CD14-positive monocyte (primary cell): ENCODE measurements at regions not wholly inside any gene's neighbourhood (a gene's known extent, or its start where the extent isn't known, plus 50 kb on each side); places are given as distances from the start of the nearest gene placed in this dataset.

Experiments
- DNase-seq, 3 donors: peaks; one replicate each; pipeline ENCODE4 v3.0.0-alpha.2; 2011 to 2022
- H2AFZ ChIP-seq: 2 replicates; pipeline ENCODE4 v1.6.0; 2012; ENCODE audit warnings: mild to moderate bottlenecking, low read depth, low read length, inconsistent platforms; ENCODE audit not compliant: insufficient read depth, poor library complexity, severe bottlenecking
- H3K27ac ChIP-seq, 2 donors: 1 replicate in 1 of 2; 2 replicates in 1 of 2; pipeline ENCODE4 v1.5.1; 2012 to 2013; ENCODE audit warnings: low read length in 2 of 2, control low read depth in 1 of 2, inconsistent platforms in 1 of 2, low read depth in 1 of 2, mild to moderate bottlenecking in 1 of 2
- H3K27me3 ChIP-seq, 2 donors: one replicate each; pipeline versions ENCODE4 v1.6.0 to v1.6.1; 2011 to 2013; ENCODE audit warnings: low read length in 2 of 2; ENCODE audit not compliant: control insufficient read depth in 2 of 2, insufficient read depth in 2 of 2
- H3K36me3 ChIP-seq, 2 donors: replicated peaks in 1 of 2; 1 replicate in 1 of 2; 2 replicates in 1 of 2; pipeline versions ENCODE4 v1.5.1 to v1.6.1; 2012 to 2013; ENCODE audit warnings: low read length in 2 of 2, control low read depth in 1 of 2, inconsistent platforms in 1 of 2, mild to moderate bottlenecking in 1 of 2; ENCODE audit not compliant: insufficient read depth in 2 of 2, control insufficient read depth in 1 of 2
- H3K4me1 ChIP-seq, 2 donors: 1 replicate in 1 of 2; 2 replicates in 1 of 2; pipeline versions ENCODE4 v1.5.1 to v1.6.1; 2012 to 2013; ENCODE audit warnings: low read length in 2 of 2, control low read depth in 1 of 2, inconsistent platforms in 1 of 2, mild to moderate bottlenecking in 1 of 2, moderate library complexity in 1 of 2; ENCODE audit not compliant: insufficient read depth in 2 of 2, control insufficient read depth in 1 of 2
- H3K4me2 ChIP-seq: replicated peaks from 2 replicates; pipeline ENCODE3; 2012; ENCODE audit warnings: low read length, moderate library complexity, mild to moderate bottlenecking; ENCODE audit not compliant: poor library complexity, severe bottlenecking; ENCODE audit errors: extremely low read depth
- H3K4me3 ChIP-seq, 3 experiments: fragments of 200-600 bp in 1 of 3; sonication (generic) in 1 of 3; replicated peaks in 1 of 3; 1 replicate in 2 of 3; 2 replicates in 1 of 3; pipeline ENCODE4 v1.5.1; 2011 to 2013; ENCODE audit warnings: low read length in 3 of 3, mild to moderate bottlenecking in 3 of 3, control low read depth in 2 of 3, low read depth in 2 of 3, inconsistent platforms in 1 of 3, moderate library complexity in 1 of 3
- H3K79me2 ChIP-seq: 2 replicates; pipeline ENCODE4 v1.6.0; 2012; ENCODE audit warnings: mild to moderate bottlenecking, control low read depth, inconsistent platforms, low read length, moderate library complexity; ENCODE audit not compliant: insufficient read depth
- H3K9ac ChIP-seq: 2 replicates; pipeline ENCODE4 v1.6.0; 2017; ENCODE audit warnings: low read length, mild to moderate bottlenecking; ENCODE audit not compliant: insufficient read depth, poor library complexity, severe bottlenecking
- H3K9me3 ChIP-seq, 2 donors: replicated peaks in 1 of 2; 1 replicate in 1 of 2; 2 replicates in 1 of 2; pipeline versions ENCODE4 v1.5.1 to v1.6.1; 2012 to 2013; ENCODE audit warnings: low read length in 2 of 2, control low read depth in 1 of 2; ENCODE audit not compliant: control insufficient read depth in 1 of 2, insufficient read depth in 1 of 2
- H4K20me1 ChIP-seq: 2 replicates; pipeline ENCODE4 v1.6.0; 2012; ENCODE audit warnings: mild to moderate bottlenecking, low read length, control low read depth, moderate library complexity; ENCODE audit not compliant: insufficient read depth
- H3K27ac Mint-ChIP-seq, 7 donors: one replicate each; pipeline ENCODE4 v1.8.0; 2020; ENCODE audit warnings: mild to moderate bottlenecking in 7 of 7, mixed read lengths in 7 of 7, moderate library complexity in 6 of 7, inconsistent platforms in 2 of 7
- H3K27me3 Mint-ChIP-seq, 3 donors: one replicate each; pipeline ENCODE4 v1.8.0; 2021 to 2022; ENCODE audit warnings: low read depth in 3 of 3, mild to moderate bottlenecking in 3 of 3, mixed read lengths in 3 of 3, moderate library complexity in 3 of 3, inconsistent platforms in 1 of 3
- H3K36me3 Mint-ChIP-seq, 2 donors: one replicate each; pipeline ENCODE4 v1.8.0; 2020; ENCODE audit warnings: mixed read lengths in 2 of 2, inconsistent platforms in 1 of 2, mild to moderate bottlenecking in 1 of 2
- H3K4me1 Mint-ChIP-seq: one replicate; pipeline ENCODE4 v1.8.0; 2020; ENCODE audit warnings: mild to moderate bottlenecking, mixed read lengths
- H3K4me3 Mint-ChIP-seq, 2 donors: one replicate each; pipeline ENCODE4 v1.8.0; 2020; ENCODE audit warnings: mild to moderate bottlenecking in 2 of 2, mixed read lengths in 2 of 2, moderate library complexity in 1 of 2
- H3K9me3 Mint-ChIP-seq, 7 donors: one replicate each; pipeline ENCODE4 v1.8.0; 2020 to 2022; ENCODE audit warnings: mixed read lengths in 7 of 7, mild to moderate bottlenecking in 6 of 7, moderate library complexity in 6 of 7, inconsistent platforms in 2 of 7
- CTCF ChIP-seq: fragments of 200-600 bp; IDR thresholded peaks from one replicate; pipeline ENCODE4 v1.8.0; 2022; ENCODE audit warnings: antibody characterized with exemption, mild to moderate bottlenecking
- WGBS: methylation state at CpG from one replicate; pipeline ENCODE4 v1.1.5; 2013; ENCODE audit warnings: missing lambda C conversion rate; ENCODE audit not compliant: insufficient coverage; 5-methylcytosine and 5-hydroxymethylcytosine counted together
- intact Hi-C, 2 donors: fragments of 100-400 bp; cut with micrococcal nuclease; formaldehyde crosslinking; loops; one replicate each; pipeline versions ENCODE4 v1.15.0 to v1.15.1; 2023

GRCh38 chr21:25133939-25134338 is 473.3 kb downstream of the MRPL39 start:
- Histone ChIP-seq H3K9ac (no peak overlapping the region), H3K27ac (no peak overlapping the region), H3K4me2 (no peak overlapping the region), H3K79me2 (no peaks in the 10 kb centered on the region), H3K4me3 (no peak overlapping the region), H2AFZ (no peak overlapping the region), H4K20me1 (no peaks in the 10 kb centered on the region), H3K9me3 (peaks cover 3 to 14% of the 10 kb centered on the region in 2 donors), H3K27me3 (no peaks in the 10 kb centered on the region), H3K4me1 (no peaks in the 10 kb centered on the region), H3K36me3 (no peaks in the 10 kb centered on the region)
- H3K27ac Mint-ChIP-seq = no peak overlapping the region
- intact Hi-C loops = no loop called here
- TF ChIP-seq CTCF = no peak
- H3K9me3 Mint-ChIP-seq = peaks cover 2 to 25% (median 9%) of the 10 kb centered on the region in 7 donors
- no CpG with 5 or more reads among the region's 2 CpGs for WGBS
- no peaks in the 10 kb centered on the region for H3K36me3 Mint-ChIP-seq
- no peak overlapping the region for H3K4me3 Mint-ChIP-seq
- no peaks in the 10 kb centered on the region for H3K4me1 Mint-ChIP-seq
- no peaks in the 10 kb centered on the region for H3K27me3 Mint-ChIP-seq
- DNase-seq = no peak

- no peak overlapping the region for H2AFZ ChIP-seq
- no peak overlapping the region for H3K4me2 ChIP-seq
- no peak for DNase-seq
- H4K20me1 ChIP-seq = no peaks in the 10 kb centered on the region
- H3K27ac ChIP-seq = no peak overlapping the region
- peaks cover 0 to 9% (median 2%) of the 10 kb centered on the region in 7 donors for H3K9me3 Mint-ChIP-seq
- no peaks in the 10 kb centered on the region for H3K4me1 ChIP-seq
- intact Hi-C loops = no loop called here
- WGBS = 80% methylated on average over 1 of the region's 1 CpG
- TF ChIP-seq CTCF = no peak
- no peaks in the 10 kb centered on the region for H3K79me2 ChIP-seq
- no peak overlapping the region for H3K27ac Mint-ChIP-seq
- H3K27me3 Mint-ChIP-seq = no peaks in the 10 kb centered on the region
- no peaks in the 10 kb centered on the region for H3K4me1 Mint-ChIP-seq
- no peaks in the 10 kb centered on the region for H3K36me3 ChIP-seq
- no peaks in the 10 kb centered on the region for H3K36me3 Mint-ChIP-seq
- no peak overlapping the region for H3K9ac ChIP-seq
- H3K27me3 ChIP-seq = no peaks in the 10 kb centered on the region
- H3K9me3 ChIP-seq = peaks cover 0 to 3% of the 10 kb centered on the region in 2 donors
- H3K4me3 Mint-ChIP-seq = no peak overlapping the region
- no peak overlapping the region for H3K4me3 ChIP-seq
These were observed 479.5 kb downstream of the MRPL39 start for GRCh38 chr21:25127811-25128210.
